ENCODE measurements at regions not wholly inside any gene's neighbourhood (a gene's known extent, or its start where the extent isn't known, plus 50 kb on each side); places are given as distances from the start of the nearest gene placed in this dataset.

GRCh38 chr11:95547186-95547585 lies 242.4 kb downstream of the FAM76B start:
- no peaks in the 10 kb centered on the region for H3K9me3 ChIP-seq
- H3K27me3 ChIP-seq (replicated peaks; ENCODE audit: control insufficient read depth, insufficient read depth, low read length), result peaks cover 2% of the 10 kb centered on the region; the same call in 1 of the 2 replicates
- BruUV-seq (replicated peaks), result no TSS peak
- TF ChIP-seq, protein P1, sequence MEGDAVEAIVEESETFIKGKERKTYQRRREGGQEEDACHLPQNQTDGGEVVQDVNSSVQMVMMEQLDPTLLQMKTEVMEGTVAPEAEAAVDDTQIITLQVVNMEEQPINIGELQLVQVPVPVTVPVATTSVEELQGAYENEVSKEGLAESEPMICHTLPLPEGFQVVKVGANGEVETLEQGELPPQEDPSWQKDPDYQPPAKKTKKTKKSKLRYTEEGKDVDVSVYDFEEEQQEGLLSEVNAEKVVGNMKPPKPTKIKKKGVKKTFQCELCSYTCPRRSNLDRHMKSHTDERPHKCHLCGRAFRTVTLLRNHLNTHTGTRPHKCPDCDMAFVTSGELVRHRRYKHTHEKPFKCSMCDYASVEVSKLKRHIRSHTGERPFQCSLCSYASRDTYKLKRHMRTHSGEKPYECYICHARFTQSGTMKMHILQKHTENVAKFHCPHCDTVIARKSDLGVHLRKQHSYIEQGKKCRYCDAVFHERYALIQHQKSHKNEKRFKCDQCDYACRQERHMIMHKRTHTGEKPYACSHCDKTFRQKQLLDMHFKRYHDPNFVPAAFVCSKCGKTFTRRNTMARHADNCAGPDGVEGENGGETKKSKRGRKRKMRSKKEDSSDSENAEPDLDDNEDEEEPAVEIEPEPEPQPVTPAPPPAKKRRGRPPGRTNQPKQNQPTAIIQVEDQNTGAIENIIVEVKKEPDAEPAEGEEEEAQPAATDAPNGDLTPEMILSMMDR (IDR thresholded peaks at IDR 0.05; ENCODE audit: insufficient read depth in 1 of 2, low read depth in 1 of 2, low read length in 1 of 2, severe bottlenecking in 1 of 2, unreplicated experiment in 1 of 2), result no peak
- H3K4me1 Mint-ChIP-seq (ENCODE audit: low read depth, unreplicated experiment), result no peaks in the 10 kb centered on the region
- H3K4me3 ChIP-seq (ENCODE audit: low read depth, low read length), result no peak overlapping the region
- H3K27me3 Mint-ChIP-seq (ENCODE audit: insufficient read depth, unreplicated experiment), result peaks cover 4% of the 10 kb centered on the region
- DNase-seq, result no peak
- CTCF ChIA-PET, result no interaction called here
- no peaks in the 10 kb centered on the region for H3K9me3 Mint-ChIP-seq (ENCODE audit: unreplicated experiment)
- no peak overlapping the region for H3K4me3 Mint-ChIP-seq (ENCODE audit: unreplicated experiment)
- H3K36me3 ChIP-seq (ENCODE audit: control insufficient read depth, insufficient read depth, low read length), result no peaks in the 10 kb centered on the region
- H3K36me3 Mint-ChIP-seq (ENCODE audit: insufficient read depth, unreplicated experiment), result no peaks in the 10 kb centered on the region
- H3K4me1 ChIP-seq, result no peaks in the 10 kb centered on the region
- POLR2A ChIA-PET, result no interaction called here
- no peak overlapping the region for H3K27ac Mint-ChIP-seq (ENCODE audit: unreplicated experiment)
- intact Hi-C loops (cut with micrococcal nuclease; ENCODE audit: unreplicated experiment), result no loop called here

GRCh38 chr11:95545116-95545875 lies 244.3 kb downstream of the FAM76B start:
- no peak overlapping the region for H3K4me3 Mint-ChIP-seq (ENCODE audit: unreplicated experiment)

DNA sequence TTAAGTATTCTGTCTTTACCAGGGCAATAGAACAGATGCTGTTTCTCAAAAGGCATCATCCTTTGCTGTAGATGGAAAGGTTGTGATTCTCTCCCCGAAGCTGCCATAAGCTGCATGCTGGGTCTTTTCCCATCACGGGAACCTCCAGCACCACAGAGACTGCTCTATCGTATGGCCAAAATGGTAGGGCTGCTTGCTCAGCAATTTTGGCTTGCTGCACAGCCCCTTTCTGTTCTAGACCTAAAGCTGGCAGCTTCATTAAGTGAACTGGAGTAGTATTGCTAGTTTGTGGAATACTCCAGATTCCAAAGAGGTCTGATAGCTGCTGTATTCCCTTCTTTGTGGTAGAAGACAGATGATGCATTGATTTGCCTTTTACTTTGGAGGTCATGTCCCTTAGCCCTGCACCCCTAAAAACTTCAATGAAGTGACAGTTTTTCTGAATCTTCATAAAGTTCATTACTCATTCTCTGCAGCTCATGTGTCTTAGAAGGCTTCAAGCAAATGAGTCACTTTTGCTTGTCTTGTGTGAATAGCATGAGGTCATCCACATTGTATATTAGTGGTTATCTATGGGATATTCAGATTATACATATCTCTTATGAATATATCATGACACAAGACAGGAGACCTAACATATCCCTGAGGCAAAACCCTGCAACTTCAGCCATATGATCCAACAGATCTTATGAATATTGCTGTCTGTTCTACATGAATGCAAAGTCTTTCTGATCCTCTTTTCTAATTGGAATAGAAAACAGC lies 245.3 kb downstream of the FAM76B start:
- H3K4me3 ChIP-seq (ENCODE audit: low read depth, low read length), result no peak overlapping the region
- Mint-ChIP-seq H3K27me3 (ENCODE audit: insufficient read depth, unreplicated experiment) (peaks cover 5% of the 10 kb centered on the region), H3K9me3 (ENCODE audit: unreplicated experiment) (no peaks in the 10 kb centered on the region), H3K4me1 (ENCODE audit: low read depth, unreplicated experiment) (peaks cover 6% of the 10 kb centered on the region), H3K36me3 (ENCODE audit: insufficient read depth, unreplicated experiment) (no peaks in the 10 kb centered on the region), H3K4me3 (ENCODE audit: unreplicated experiment) (no peak overlapping the region), H3K27ac (ENCODE audit: unreplicated experiment) (no peak overlapping the region)
- CTCF ChIA-PET, result interaction anchor here (0.5 to 1.6 kb wide), 4 partner anchors 12 to 922 kb away, joined by 3 to 7 read pairs (median 4); no protein-coding TSS in a partner anchor
- no peaks in the 10 kb centered on the region for H3K4me1 ChIP-seq
- TF ChIP-seq, protein P1 (IDR thresholded peaks at IDR 0.05; ENCODE audit: insufficient read depth in 1 of 2, low read depth in 1 of 2, low read length in 1 of 2, severe bottlenecking in 1 of 2, unreplicated experiment in 1 of 2), result no peak
- no peaks in the 10 kb centered on the region for H3K36me3 ChIP-seq (ENCODE audit: control insufficient read depth, insufficient read depth, low read length)
- intact Hi-C loops (cut with micrococcal nuclease; ENCODE audit: unreplicated experiment), result loop anchor here (2.0 kb wide), 1 partner anchor 219 kb away; no protein-coding TSS in a partner anchor
- no peaks in the 10 kb centered on the region for H3K9me3 ChIP-seq
- DNase-seq, result no peak
- POLR2A ChIA-PET, result no interaction called here
- peaks cover 2% of the 10 kb centered on the region; the same call in 1 of the 2 replicates for H3K27me3 ChIP-seq (replicated peaks; ENCODE audit: control insufficient read depth, insufficient read depth, low read length)
- BruUV-seq (replicated peaks), result no TSS peak

More at GRCh38 chr11:95545116-95545875, 244.3 kb downstream of the FAM76B start:
- Histone ChIP-seq H3K4me1 (no peaks in the 10 kb centered on the region), H3K36me3 (ENCODE audit: control insufficient read depth, insufficient read depth, low read length) (no peaks in the 10 kb centered on the region), H3K4me3 (ENCODE audit: low read depth, low read length) (no peak overlapping the region), H3K9me3 (no peaks in the 10 kb centered on the region), H3K27me3 (replicated peaks; ENCODE audit: control insufficient read depth, insufficient read depth, low read length) (peaks cover 2% of the 10 kb centered on the region; the same call in 1 of the 2 replicates)
- intact Hi-C loops (cut with micrococcal nuclease; ENCODE audit: unreplicated experiment), result loop anchor here (2.0 kb wide), 1 partner anchor 218 kb away; no protein-coding TSS in a partner anchor
- ChIA-PET CTCF (interaction anchor here (1.3 to 1.6 kb wide), 2 partner anchors 160 to 181 kb away, joined by 5 to 7 read pairs; no protein-coding TSS in a partner anchor), POLR2A (no interaction called here)
- peaks cover 6% of the 10 kb centered on the region for H3K27me3 Mint-ChIP-seq (ENCODE audit: insufficient read depth, unreplicated experiment)
- peaks cover 6% of the 10 kb centered on the region for H3K4me1 Mint-ChIP-seq (ENCODE audit: low read depth, unreplicated experiment)
- no peak overlapping the region for H3K27ac Mint-ChIP-seq (ENCODE audit: unreplicated experiment)
- H3K36me3 Mint-ChIP-seq (ENCODE audit: insufficient read depth, unreplicated experiment), result no peaks in the 10 kb centered on the region
- peak in 1 of 2 experiments; percentile 26 for DNase-seq
- no peaks in the 10 kb centered on the region for H3K9me3 Mint-ChIP-seq (ENCODE audit: unreplicated experiment)
- TF ChIP-seq, protein P1 (IDR thresholded peaks at IDR 0.05; ENCODE audit: insufficient read depth in 1 of 2, low read depth in 1 of 2, low read length in 1 of 2, severe bottlenecking in 1 of 2, unreplicated experiment in 1 of 2), result peak in 1 of 2 experiments; percentile 39
- no TSS peak for BruUV-seq (replicated peaks)

Measured in Caco-2 (cell line).